Endothelial cell of umbilical vein (primary cell): ENCODE measurements at regions not wholly inside any gene's neighbourhood (a gene's known extent, or its start where the extent isn't known, plus 50 kb on each side); places are given as distances from the start of the nearest gene placed in this dataset.

Experiments used
- BruUV-seq: library from RNA; stranded (reverse); fragments of 400-500 nt; replicated peaks from 2 replicates; lab custom pipeline; 2021; lab: Mats Ljungman, UMichigan
- CTCF ChIA-PET: fragments of 300-600, 350-600 bp; sonication (Branson Sonifier 250); formaldehyde crosslinking; loops from one replicate; lab custom pipeline; 2021; ENCODE audit warnings: antibody characterized with exemption, inconsistent platforms; lab: Charles Lee
- POLR2A ChIA-PET: fragments of 300-600, 350-600 bp; sonication (Branson Sonifier 250); formaldehyde crosslinking; loops from one replicate; lab custom pipeline; 2021; ENCODE audit warnings: antibody characterized with exemption, inconsistent platforms; lab: Charles Lee
- DNase-seq: peaks from one replicate; pipeline ENCODE4 v3.0.0-alpha.2; 2011; ENCODE audit warnings: low read depth, low spot score
- FAIRE-seq: peaks from 2 replicates; lab custom pipeline; 2011; peaks lifted over from hg19 to GRCh38; lab: Jason Lieb, UNC
- H2AFZ ChIP-seq: 2 replicates; pipeline ENCODE4 v1.6.0; 2012; ENCODE audit warnings: low read depth, low read length, control low read depth, inconsistent platforms
- H3K27ac ChIP-seq: 2 replicates; pipeline ENCODE4 v1.5.1; 2011; ENCODE audit warnings: low read depth, mild to moderate bottlenecking, control low read depth, low read length, moderate library complexity; ENCODE audit not compliant: insufficient read depth
- H3K27me3 ChIP-seq, 2 experiments: 2 replicates each; pipeline versions ENCODE4 v1.6.0 to v1.6.1; 2011; ENCODE audit warnings: low read length in 2 of 2, mixed read lengths in 1 of 2; ENCODE audit not compliant: control insufficient read depth in 2 of 2, insufficient read depth in 2 of 2
- H3K36me3 ChIP-seq, 2 experiments: 2 replicates in 1 of 2; 3 replicates in 1 of 2; pipeline ENCODE4 v1.5.1; 2011; ENCODE audit warnings: low read length in 2 of 2, mild to moderate bottlenecking in 1 of 2, moderate library complexity in 1 of 2; ENCODE audit not compliant: control insufficient read depth in 2 of 2, insufficient read depth in 2 of 2; ENCODE audit errors: extremely low read depth in 1 of 2
- H3K4me1 ChIP-seq: 3 replicates; pipeline ENCODE4 v1.5.1; 2011; ENCODE audit warnings: mild to moderate bottlenecking, low read length; ENCODE audit not compliant: control insufficient read depth, insufficient read depth; ENCODE audit errors: extremely low read depth
- H3K4me2 ChIP-seq: 2 replicates; pipeline ENCODE4 v1.6.1; 2011; ENCODE audit warnings: low read length, control low read depth, mixed read lengths; ENCODE audit not compliant: insufficient read depth
- H3K4me3 ChIP-seq, 3 experiments: fragments of 200-600 bp in 1 of 3; sonication (generic), shearing (Covaris generic) in 1 of 3; replicated peaks in 1 of 3; 2 replicates each; pipeline ENCODE4 v1.5.1; 2011 to 2016; ENCODE audit warnings: control low read depth in 3 of 3, low read length in 3 of 3, mild to moderate bottlenecking in 2 of 3, inconsistent platforms in 1 of 3, low read depth in 1 of 3, moderate library complexity in 1 of 3; ENCODE audit not compliant: insufficient read depth in 1 of 3
- H3K79me2 ChIP-seq: 2 replicates; pipeline ENCODE4 v1.6.0; 2012; ENCODE audit warnings: low read length, inconsistent platforms; ENCODE audit not compliant: control insufficient read depth, insufficient read depth
- H3K9ac ChIP-seq: replicated peaks from 2 replicates; pipeline ENCODE3; 2011; ENCODE audit warnings: low read length, control low read depth; ENCODE audit not compliant: insufficient read depth; ENCODE audit errors: extremely low read depth
- H3K9me1 ChIP-seq: replicated peaks from 3 replicates; pipeline ENCODE4 v1.6.0; 2011; ENCODE audit warnings: mild to moderate bottlenecking, low read length; ENCODE audit not compliant: control insufficient read depth, insufficient read depth; ENCODE audit errors: extremely low read depth
- H3K9me3 ChIP-seq: replicated peaks from 2 replicates; pipeline ENCODE4 v1.5.1; 2012; ENCODE audit warnings: low read length, inconsistent platforms; ENCODE audit not compliant: control insufficient read depth, insufficient read depth
- H4K20me1 ChIP-seq: replicated peaks from 2 replicates; pipeline ENCODE3; 2011; ENCODE audit warnings: mild to moderate bottlenecking, low read length; ENCODE audit not compliant: control insufficient read depth, insufficient read depth; ENCODE audit errors: extremely low read depth
- EZH2 ChIP-seq: IDR thresholded peaks from 2 replicates; pipeline ENCODE4 v1.6.1; 2012; ENCODE audit warnings: borderline replicate concordance, low read depth, mild to moderate bottlenecking, moderate library complexity, low read length, inconsistent platforms; ENCODE audit not compliant: severe bottlenecking
- FOS ChIP-seq: IDR thresholded peaks from 2 replicates; pipeline ENCODE4 v1.6.1; 2011; ENCODE audit warnings: mild to moderate bottlenecking, low read length, moderate library complexity, borderline replicate concordance; ENCODE audit not compliant: insufficient read depth
- GATA2 ChIP-seq: IDR thresholded peaks from 2 replicates; pipeline ENCODE4 v1.7.0; 2011; ENCODE audit warnings: low read depth, mild to moderate bottlenecking, moderate library complexity, mixed read lengths, low read length; ENCODE audit not compliant: insufficient read length, insufficient read depth
- POLR2A ChIP-seq: IDR thresholded peaks from 2 replicates; pipeline ENCODE4 v1.6.1; 2012; ENCODE audit warnings: low read depth, mild to moderate bottlenecking, control low read depth, low read length
- dilution Hi-C: fragments of 300-500 bp; cut with MboI; formaldehyde crosslinking; loops from one replicate; pipeline ENCODE4 v1.15.0; 2019; ENCODE audit warnings: low sequenced_read_pairs; ENCODE audit not compliant: extremely low pct_ligation_motif_present
- intact Hi-C: fragments of 100-400 bp; cut with micrococcal nuclease; formaldehyde crosslinking; loops from one replicate; pipeline ENCODE4 v1.10.0; 2022
- TF ChIP-seq, protein P1 (sequence below): IDR thresholded peaks from 2 replicates; pipeline ENCODE4 v1.6.1; 2011; ENCODE audit not compliant: insufficient read depth, insufficient read length
- TF ChIP-seq, protein P2 (sequence below), 2 donors: IDR thresholded peaks; 1 replicate in 1 of 2; 2 replicates in 1 of 2; pipeline ENCODE4 v1.5.1; 2011; ENCODE audit warnings: low read length in 2 of 2, mild to moderate bottlenecking in 2 of 2, moderate library complexity in 2 of 2, control low read depth in 1 of 2, inconsistent platforms in 1 of 2, low read depth in 1 of 2; ENCODE audit not compliant: insufficient read depth in 1 of 2; ENCODE audit errors: extremely low read depth in 1 of 2

DNA sequence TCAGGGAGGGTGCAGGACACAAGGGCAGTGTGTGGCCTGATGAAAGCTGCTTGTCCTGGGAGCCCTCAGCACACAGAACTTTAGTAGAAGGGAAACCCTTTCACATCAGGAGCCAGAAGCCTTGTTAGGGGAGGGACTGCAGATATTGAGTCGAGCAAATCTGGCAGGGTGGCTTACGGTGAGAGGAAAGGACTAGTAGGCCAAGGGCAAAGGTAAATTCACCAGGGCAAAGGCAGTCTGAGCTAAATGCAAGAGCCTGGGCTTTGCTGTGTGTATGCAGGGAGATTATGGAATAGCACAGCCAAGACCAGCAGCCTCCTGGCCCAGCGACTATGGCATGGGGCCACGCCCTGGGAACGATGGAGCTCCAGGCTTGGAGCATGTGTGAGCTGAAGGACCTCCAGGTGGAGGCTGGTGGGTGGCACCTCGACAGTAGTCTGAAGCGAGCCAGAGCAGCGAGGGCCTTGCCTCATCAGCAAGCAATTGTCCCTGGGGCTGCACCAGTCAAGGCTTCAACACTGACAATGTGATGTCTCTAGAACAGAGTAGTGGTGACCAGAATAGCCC lies 76.1 kb downstream of the CCR1 start:
- CTCF ChIA-PET: no interaction called here
- BruUV-seq: no TSS peak

More for the DNA sequence above, 76.1 kb downstream of the CCR1 start:
- no peak overlapping the region for H3K27ac ChIP-seq
- intact Hi-C loops: no loop called here
- H3K4me1 ChIP-seq: no peaks in the 10 kb centered on the region
- peaks cover 0 to 3% of the 10 kb centered on the region in 2 experiments for H3K27me3 ChIP-seq
- no peak overlapping the region for H2AFZ ChIP-seq
- H3K9ac ChIP-seq: no peak overlapping the region
- no peaks in the 10 kb centered on the region for H4K20me1 ChIP-seq
- H3K79me2 ChIP-seq: no peaks in the 10 kb centered on the region
- dilution Hi-C loops: no loop called here
- H3K4me3 ChIP-seq: no peak overlapping the region
- H3K9me3 ChIP-seq: no peaks in the 10 kb centered on the region
- H3K4me2 ChIP-seq: no peak overlapping the region
- no peak for FAIRE-seq
- no peak for DNase-seq
- TF ChIP-seq POLR2A (no peak), EZH2 (no peak), GATA2 (no peak), FOS (no peak)
- TF ChIP-seq, protein P1, sequence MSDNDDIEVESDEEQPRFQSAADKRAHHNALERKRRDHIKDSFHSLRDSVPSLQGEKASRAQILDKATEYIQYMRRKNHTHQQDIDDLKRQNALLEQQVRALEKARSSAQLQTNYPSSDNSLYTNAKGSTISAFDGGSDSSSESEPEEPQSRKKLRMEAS: no peak
- TF ChIP-seq, protein P2, sequence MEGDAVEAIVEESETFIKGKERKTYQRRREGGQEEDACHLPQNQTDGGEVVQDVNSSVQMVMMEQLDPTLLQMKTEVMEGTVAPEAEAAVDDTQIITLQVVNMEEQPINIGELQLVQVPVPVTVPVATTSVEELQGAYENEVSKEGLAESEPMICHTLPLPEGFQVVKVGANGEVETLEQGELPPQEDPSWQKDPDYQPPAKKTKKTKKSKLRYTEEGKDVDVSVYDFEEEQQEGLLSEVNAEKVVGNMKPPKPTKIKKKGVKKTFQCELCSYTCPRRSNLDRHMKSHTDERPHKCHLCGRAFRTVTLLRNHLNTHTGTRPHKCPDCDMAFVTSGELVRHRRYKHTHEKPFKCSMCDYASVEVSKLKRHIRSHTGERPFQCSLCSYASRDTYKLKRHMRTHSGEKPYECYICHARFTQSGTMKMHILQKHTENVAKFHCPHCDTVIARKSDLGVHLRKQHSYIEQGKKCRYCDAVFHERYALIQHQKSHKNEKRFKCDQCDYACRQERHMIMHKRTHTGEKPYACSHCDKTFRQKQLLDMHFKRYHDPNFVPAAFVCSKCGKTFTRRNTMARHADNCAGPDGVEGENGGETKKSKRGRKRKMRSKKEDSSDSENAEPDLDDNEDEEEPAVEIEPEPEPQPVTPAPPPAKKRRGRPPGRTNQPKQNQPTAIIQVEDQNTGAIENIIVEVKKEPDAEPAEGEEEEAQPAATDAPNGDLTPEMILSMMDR (IDR thresholded peaks at IDR 0.05; ENCODE audit: extremely low read depth in 1 of 2, insufficient read depth in 1 of 2, low read depth in 1 of 2, low read length in 2 of 2): no peak
- H3K9me1 ChIP-seq: no peaks in the 10 kb centered on the region
- POLR2A ChIA-PET: no interaction called here
- H3K36me3 ChIP-seq: no peaks in the 10 kb centered on the region
